AG09319 (cell line): ENCODE measurements at regions not wholly inside any gene's neighbourhood (a gene's known extent, or its start where the extent isn't known, plus 50 kb on each side); places are given as distances from the start of the nearest gene placed in this dataset.
A peak's percentile ranks its signal among the peaks of the same experiment; 100 is the strongest.
"Not testable (repeated sequence)": the region's sequence is repeated elsewhere in the genome, so short reads cannot be mapped to it uniquely, and the experiment has no call there.

Source experiments
- DNase-seq: peaks from one replicate; pipeline ENCODE4 v3.0.0-alpha.2; 2010; ENCODE audit warnings: low read depth; ENCODE audit errors: extremely low read depth
- TF ChIP-seq, protein P1 (sequence below): IDR thresholded peaks from 2 replicates; pipeline ENCODE4 v1.5.1; 2011; ENCODE audit warnings: low read depth, mild to moderate bottlenecking, inconsistent platforms, low read length, moderate library complexity

DNA sequence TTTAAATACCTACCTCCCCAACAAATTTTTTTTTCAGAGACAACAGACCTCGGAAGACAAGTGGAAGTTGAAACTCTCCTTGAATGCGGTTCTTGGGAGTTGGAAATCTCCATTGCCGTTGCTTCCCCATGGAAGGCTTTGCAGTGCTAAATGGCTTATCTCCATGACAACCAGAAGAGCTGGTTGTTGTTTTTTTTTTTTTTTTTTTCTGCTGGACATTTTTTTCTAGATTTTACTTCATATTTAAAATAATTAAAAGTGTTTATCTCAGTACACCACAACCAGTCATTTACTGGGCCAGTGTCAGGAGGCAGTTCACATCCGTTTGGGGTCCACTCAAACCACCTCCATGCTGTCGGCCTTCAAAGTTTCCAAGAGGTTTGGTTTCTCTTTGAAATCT is 348.5 kb upstream of the PRKCQ start:
- TF ChIP-seq, protein P1, sequence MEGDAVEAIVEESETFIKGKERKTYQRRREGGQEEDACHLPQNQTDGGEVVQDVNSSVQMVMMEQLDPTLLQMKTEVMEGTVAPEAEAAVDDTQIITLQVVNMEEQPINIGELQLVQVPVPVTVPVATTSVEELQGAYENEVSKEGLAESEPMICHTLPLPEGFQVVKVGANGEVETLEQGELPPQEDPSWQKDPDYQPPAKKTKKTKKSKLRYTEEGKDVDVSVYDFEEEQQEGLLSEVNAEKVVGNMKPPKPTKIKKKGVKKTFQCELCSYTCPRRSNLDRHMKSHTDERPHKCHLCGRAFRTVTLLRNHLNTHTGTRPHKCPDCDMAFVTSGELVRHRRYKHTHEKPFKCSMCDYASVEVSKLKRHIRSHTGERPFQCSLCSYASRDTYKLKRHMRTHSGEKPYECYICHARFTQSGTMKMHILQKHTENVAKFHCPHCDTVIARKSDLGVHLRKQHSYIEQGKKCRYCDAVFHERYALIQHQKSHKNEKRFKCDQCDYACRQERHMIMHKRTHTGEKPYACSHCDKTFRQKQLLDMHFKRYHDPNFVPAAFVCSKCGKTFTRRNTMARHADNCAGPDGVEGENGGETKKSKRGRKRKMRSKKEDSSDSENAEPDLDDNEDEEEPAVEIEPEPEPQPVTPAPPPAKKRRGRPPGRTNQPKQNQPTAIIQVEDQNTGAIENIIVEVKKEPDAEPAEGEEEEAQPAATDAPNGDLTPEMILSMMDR = no peak
- DNase-seq = no peak

- TF ChIP-seq, protein P1 = no peak
- no peak for DNase-seq
Observed at GRCh38 chr10:6926971-6927370, 346.9 kb upstream of the PRKCQ start.

GRCh38 chr10:6925146-6925545 is 345.1 kb upstream of the PRKCQ start:
- TF ChIP-seq, protein P1 = no peak
- no peak for DNase-seq

GRCh38 chr10:6924166-6924565 is 344.1 kb upstream of the PRKCQ start:
- no peak for DNase-seq
- TF ChIP-seq, protein P1 = no peak

DNA sequence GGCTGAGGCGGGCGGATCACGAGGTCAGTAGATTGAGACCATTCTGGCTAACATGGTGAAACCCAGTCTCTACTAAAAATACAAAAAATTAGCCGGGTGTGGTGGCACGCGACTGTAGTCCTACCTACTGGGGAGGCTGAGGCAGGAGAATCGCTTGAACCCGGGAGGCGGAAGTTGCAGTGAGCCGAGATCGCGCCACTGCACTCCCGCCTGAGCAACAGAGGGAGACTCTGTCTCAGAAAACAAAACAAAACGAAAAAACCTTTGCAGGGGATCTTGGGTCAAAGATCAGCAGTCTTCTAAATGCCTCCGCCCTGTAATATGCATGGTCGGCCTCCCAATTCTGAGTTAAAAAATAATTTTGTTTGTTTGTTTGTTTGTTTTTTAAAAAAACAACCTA is 340.9 kb upstream of the PRKCQ start:
- DNase-seq = not testable (repeated sequence)

DNA sequence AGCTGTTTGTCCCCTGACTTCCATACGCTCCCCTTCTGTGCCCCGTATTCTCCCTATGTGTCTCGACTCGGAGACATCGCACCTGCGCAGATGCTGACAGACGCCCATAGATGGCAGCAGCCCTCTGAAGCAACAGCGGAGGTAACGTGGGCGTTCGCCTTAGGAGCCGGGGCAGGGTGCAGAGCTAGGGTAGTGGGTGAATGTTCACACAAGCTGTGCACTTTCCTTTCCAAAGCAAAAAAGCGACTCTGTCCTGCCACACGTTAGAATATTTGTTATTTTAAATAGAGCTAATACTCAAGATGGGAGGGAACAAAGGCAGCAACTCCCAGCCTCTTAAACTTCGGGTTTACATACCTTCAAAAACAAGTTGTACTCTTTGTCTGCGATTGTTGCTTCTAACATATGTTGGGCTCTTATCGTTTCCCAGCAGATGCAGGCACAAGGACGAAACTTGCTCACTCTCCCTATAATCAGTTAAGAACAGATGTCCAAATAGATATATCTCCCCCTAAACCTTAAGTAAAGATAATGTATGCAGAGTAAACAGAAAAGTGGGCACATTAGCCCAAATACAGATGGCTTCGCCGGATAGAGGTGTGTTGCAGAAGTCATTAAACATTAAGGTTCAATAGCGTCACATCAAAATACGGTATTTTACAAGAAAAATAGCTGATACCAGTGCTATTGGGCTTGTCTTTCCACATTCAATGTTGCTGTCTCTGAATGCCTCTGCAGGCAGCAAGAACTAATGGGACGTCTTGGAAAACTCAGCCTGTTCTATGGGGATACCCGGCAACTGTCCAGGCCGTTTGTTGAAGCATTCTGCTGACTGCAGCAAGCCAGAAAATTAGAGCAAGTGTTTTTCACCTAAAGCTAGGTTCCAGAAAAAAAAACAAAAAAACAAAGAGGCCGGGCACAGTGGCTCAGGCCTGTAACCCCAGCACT is 340.3 kb upstream of the PRKCQ start:
- DNase-seq = no peak
- TF ChIP-seq, protein P1 = peak; percentile 41

- TF ChIP-seq, protein P1 = no peak
- no peak for DNase-seq
Observed at GRCh38 chr10:6919077-6919476, 339.0 kb upstream of the PRKCQ start.

DNA sequence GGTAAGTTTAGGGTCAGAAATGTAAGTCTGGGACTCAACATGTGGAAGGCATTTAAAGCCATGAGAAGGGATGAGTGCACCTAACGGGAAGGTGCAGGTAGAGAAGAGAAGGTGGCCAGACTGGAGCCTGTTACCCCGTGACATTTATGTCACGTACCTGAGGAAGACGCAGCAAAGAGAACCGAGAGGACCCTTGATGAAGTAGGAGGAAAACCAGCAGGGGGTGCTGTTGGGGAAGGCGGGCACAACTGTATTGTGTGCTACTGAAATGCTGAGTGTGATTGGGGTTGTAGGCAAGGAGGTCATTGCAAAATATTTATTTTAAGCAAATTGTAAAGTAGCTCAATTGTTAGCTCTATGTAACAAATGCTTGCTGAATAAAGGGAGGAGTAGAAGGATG is 338.2 kb upstream of the PRKCQ start:
- TF ChIP-seq, protein P1 = peak; percentile 12
- no peak for DNase-seq
